HEK293T (cell line): ENCODE measurements at regions not wholly inside any gene's neighbourhood (a gene's known extent, or its start where the extent isn't known, plus 50 kb on each side); places are given as distances from the start of the nearest gene placed in this dataset.

Experiments
- CTCF ChIA-PET: fragments of 350-600 bp; formaldehyde crosslinking; extraction: SDS; loops from one replicate; lab custom pipeline; 2021; ENCODE audit warnings: antibody characterized with exemption, inconsistent platforms; lab: Yijun Ruan, JAX
- POLR2A ChIA-PET: fragments of 350-600 bp; formaldehyde crosslinking; extraction: SDS; loops from one replicate; lab custom pipeline; 2020; ENCODE audit warnings: antibody characterized with exemption, inconsistent platforms; lab: Yijun Ruan, JAX
- DNase-seq: peaks from one replicate; pipeline ENCODE4 v3.0.0; 2012; ENCODE audit warnings: mixed read lengths; ENCODE audit errors: extremely low spot score
- ARNT ChIP-seq: fragments of 450-650 bp; IDR thresholded peaks from 2 replicates; pipeline ENCODE4 v1.6.1; 2017; ENCODE audit warnings: mild to moderate bottlenecking
- BHLHE40 ChIP-seq: fragments of 450-650 bp; IDR thresholded peaks from 2 replicates; pipeline ENCODE4 v1.6.1; 2016; ENCODE audit warnings: mild to moderate bottlenecking, moderate library complexity, borderline replicate concordance
- CTBP1 ChIP-seq: fragments of 450-650 bp; IDR thresholded peaks from 2 replicates; pipeline ENCODE4 v1.6.1; 2016; ENCODE audit warnings: borderline replicate concordance
- ELF4 ChIP-seq: fragments of 450-650 bp; IDR thresholded peaks from 2 replicates; pipeline ENCODE4 v1.6.1; 2017; ENCODE audit warnings: antibody characterized with exemption
- FOXA1 ChIP-seq: fragments of 450-650 bp; IDR thresholded peaks from 2 replicates; pipeline ENCODE4 v1.6.1; 2016; ENCODE audit warnings: mild to moderate bottlenecking
- FOXK2 ChIP-seq: fragments of 450-650 bp; IDR thresholded peaks from 2 replicates; pipeline ENCODE4 v1.6.1; 2016; ENCODE audit warnings: mild to moderate bottlenecking
- FOXM1 ChIP-seq: fragments of 450-650 bp; IDR thresholded peaks from 2 replicates; pipeline ENCODE4 v1.6.1; 2017; ENCODE audit warnings: mild to moderate bottlenecking, borderline replicate concordance
- HDGF ChIP-seq: fragments of 450-650 bp; IDR thresholded peaks from 2 replicates; pipeline ENCODE4 v1.6.1; 2017; ENCODE audit warnings: antibody characterized with exemption, borderline replicate concordance
- L3MBTL2 ChIP-seq: fragments of 450-650 bp; conservative IDR thresholded peaks from 2 replicates; pipeline ENCODE4 v1.6.1; 2016; ENCODE audit warnings: mild to moderate bottlenecking
- LEF1 ChIP-seq: fragments of 450-650 bp; IDR thresholded peaks from 2 replicates; pipeline ENCODE4 v1.6.1; 2017; ENCODE audit warnings: mild to moderate bottlenecking, borderline replicate concordance
- NFRKB ChIP-seq: fragments of 450-650 bp; IDR thresholded peaks from 2 replicates; pipeline ENCODE4 v1.6.1; 2016; ENCODE audit warnings: mild to moderate bottlenecking, moderate library complexity
- SP1 ChIP-seq: fragments of 450-650 bp; IDR thresholded peaks from 2 replicates; pipeline ENCODE4 v1.6.1; 2017
- SUZ12 ChIP-seq: fragments of 450-650 bp; IDR thresholded peaks from 2 replicates; pipeline ENCODE4 v1.6.1; 2016; ENCODE audit warnings: mild to moderate bottlenecking
- TARDBP ChIP-seq: fragments of 450-650 bp; IDR thresholded peaks from 2 replicates; pipeline ENCODE4 v1.6.1; 2016
- ZNF384 ChIP-seq: fragments of 450-650 bp; IDR thresholded peaks from 2 replicates; pipeline ENCODE4 v1.6.1; 2016
- TF ChIP-seq, protein P1 (sequence below): fragments of 450-650 bp; IDR thresholded peaks from 2 replicates; pipeline ENCODE4 v1.6.1; 2016

DNA sequence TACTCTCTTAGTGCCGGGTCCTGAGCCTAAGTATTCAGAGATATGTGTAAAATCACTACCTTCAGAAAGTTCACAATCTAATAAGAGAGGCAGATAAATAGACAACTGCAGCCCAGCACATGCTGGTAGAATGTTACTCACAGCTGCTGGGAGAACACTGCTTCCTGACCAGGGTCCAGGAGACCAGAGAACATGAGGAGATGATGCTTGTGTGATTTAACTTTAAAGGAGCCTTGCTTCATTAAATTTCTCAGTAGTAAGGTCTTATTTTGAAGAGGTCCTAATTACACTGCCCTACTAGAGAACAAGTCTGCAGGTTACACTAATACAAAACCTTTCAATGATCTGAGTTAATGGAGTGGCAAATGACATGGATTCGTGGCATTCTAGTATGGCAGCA, 209.9 kb upstream of the TRIB2 start:
- no peak for DNase-seq
- ChIA-PET CTCF (no interaction called here), POLR2A (no interaction called here)
- no peak for TF ChIP-seq TARDBP
- no peak for TF ChIP-seq FOXA1
- TF ChIP-seq ELF4: no peak
- no peak for TF ChIP-seq BHLHE40
- TF ChIP-seq ARNT: no peak
- no peak for TF ChIP-seq HDGF
- no peak for TF ChIP-seq ZNF384
- TF ChIP-seq LEF1: no peak
- no peak for TF ChIP-seq NFRKB
- TF ChIP-seq L3MBTL2: no peak
- TF ChIP-seq, protein P1, sequence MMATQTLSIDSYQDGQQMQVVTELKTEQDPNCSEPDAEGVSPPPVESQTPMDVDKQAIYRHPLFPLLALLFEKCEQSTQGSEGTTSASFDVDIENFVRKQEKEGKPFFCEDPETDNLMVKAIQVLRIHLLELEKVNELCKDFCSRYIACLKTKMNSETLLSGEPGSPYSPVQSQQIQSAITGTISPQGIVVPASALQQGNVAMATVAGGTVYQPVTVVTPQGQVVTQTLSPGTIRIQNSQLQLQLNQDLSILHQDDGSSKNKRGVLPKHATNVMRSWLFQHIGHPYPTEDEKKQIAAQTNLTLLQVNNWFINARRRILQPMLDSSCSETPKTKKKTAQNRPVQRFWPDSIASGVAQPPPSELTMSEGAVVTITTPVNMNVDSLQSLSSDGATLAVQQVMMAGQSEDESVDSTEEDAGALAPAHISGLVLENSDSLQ: no peak
- TF ChIP-seq FOXK2: no peak
- no peak for TF ChIP-seq FOXM1
- TF ChIP-seq SUZ12: no peak
- TF ChIP-seq CTBP1: no peak
- TF ChIP-seq SP1: no peak

GRCh38 chr2:12507295-12507694, 209.4 kb upstream of the TRIB2 start:
- CTCF ChIA-PET: no interaction called here
- DNase-seq: no peak
- TF ChIP-seq L3MBTL2 (no peak), ARNT (no peak), TARDBP (no peak), FOXK2 (no peak), ZNF384 (no peak), CTBP1 (no peak), ELF4 (no peak), SP1 (no peak), FOXA1 (no peak), LEF1 (no peak), HDGF (no peak), BHLHE40 (no peak), SUZ12 (no peak), NFRKB (no peak), FOXM1 (no peak)
- TF ChIP-seq, protein P1: no peak
- POLR2A ChIA-PET: no interaction called here

DNA sequence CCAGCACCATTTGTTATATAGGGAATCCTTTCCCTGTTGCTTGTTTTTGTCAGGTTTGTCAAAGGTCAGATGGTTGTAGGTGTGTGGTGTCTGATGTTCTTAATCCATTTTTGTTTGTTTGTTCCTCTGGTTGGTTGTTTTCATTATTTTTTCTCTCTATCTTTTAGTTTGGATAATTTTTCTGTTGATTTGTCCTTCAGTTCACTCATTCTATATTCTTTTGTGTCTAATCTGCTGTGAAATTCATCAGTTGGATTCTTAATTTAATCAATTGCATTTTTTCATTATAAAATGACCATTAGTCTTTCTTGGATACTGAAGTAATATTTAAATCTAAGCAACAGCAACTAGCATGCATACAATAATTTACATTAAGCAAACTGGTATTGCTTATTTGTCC, 206.7 kb upstream of the TRIB2 start:
- ChIA-PET POLR2A (no interaction called here), CTCF (no interaction called here)
- TF ChIP-seq LEF1: no peak
- TF ChIP-seq L3MBTL2: no peak
- no peak for TF ChIP-seq FOXK2
- no peak for TF ChIP-seq FOXM1
- TF ChIP-seq ARNT: no peak
- no peak for DNase-seq

- TF ChIP-seq ZNF384: no peak
- TF ChIP-seq L3MBTL2: no peak
- no peak for TF ChIP-seq ELF4
- no peak for TF ChIP-seq LEF1
- TF ChIP-seq FOXA1: no peak
- no peak for TF ChIP-seq HDGF
- no peak for TF ChIP-seq SUZ12
- TF ChIP-seq CTBP1: no peak
- no peak for TF ChIP-seq FOXK2
- TF ChIP-seq TARDBP: no peak
- TF ChIP-seq NFRKB: no peak
- DNase-seq: no peak
- ChIA-PET CTCF (no interaction called here), POLR2A (no interaction called here)
Measured at GRCh38 chr2:12513339-12513738, 203.4 kb upstream of the TRIB2 start.

DNA sequence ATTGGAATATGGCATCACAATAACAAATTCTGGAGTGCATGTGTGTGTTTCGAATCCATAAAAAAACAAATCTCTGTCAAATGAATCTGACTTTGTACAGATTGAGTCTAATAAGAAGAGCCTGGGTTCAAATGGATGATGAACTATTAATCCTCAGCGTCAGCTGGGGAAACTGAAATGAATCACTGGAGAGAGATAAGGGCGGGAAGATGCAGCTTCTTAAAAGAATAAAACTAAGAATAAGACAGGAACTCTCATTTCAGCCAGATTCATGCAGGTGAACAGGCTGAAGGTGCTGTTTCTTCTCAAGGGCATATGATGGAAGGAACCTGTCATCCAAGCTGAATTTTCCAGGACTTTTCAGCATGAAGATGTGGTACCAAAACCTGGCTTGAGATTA, 202.6 kb upstream of the TRIB2 start:
- CTCF ChIA-PET: no interaction called here

DNA sequence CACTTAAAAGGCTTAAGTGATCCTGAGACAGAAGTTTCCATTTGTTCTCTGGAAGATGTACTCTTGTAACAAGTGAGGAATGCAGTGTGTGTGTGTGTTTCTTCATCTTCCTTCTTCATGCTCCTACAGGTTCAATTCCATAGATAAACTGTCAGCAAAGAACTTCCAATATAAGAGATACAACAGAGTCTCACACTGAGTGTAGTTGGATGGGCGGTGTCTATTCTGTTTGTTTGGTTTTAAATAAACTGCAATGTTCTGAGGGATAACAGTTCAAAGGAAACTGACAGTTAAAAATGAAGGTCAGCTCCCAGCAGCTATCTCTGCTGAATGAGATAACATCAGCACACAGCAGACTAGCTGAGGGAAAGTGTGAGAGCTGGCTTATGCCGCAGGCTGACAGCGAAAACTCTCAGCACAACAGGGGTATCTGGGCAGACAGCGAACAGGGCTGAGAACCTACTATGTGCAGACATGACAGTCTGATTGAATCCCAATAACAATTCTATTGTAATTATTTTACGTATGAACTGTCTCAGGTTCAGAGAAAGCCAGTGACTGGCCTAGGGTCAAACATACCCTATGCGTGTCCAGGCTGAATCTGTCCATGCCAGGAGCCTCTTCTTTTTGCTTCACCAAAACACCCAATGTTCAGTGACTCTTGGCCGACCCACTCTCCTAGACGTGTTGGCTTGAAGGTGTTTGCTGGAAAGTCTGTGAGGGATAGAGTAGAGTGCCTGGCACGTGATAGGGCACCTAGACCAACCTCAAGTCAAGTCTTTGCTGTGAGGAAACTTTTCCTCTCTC, 201.9 kb upstream of the TRIB2 start:
- ChIA-PET CTCF (no interaction called here), POLR2A (no interaction called here)
- TF ChIP-seq NFRKB (no peak), FOXK2 (no peak), FOXM1 (no peak), SUZ12 (no peak), LEF1 (no peak), TARDBP (no peak), BHLHE40 (no peak), CTBP1 (no peak), ELF4 (no peak), HDGF (no peak)
- TF ChIP-seq, protein P1: no peak
- DNase-seq: no peak

More for the DNA sequence above, 202.6 kb upstream of the TRIB2 start:
- POLR2A ChIA-PET: no interaction called here
- TF ChIP-seq HDGF (no peak), FOXA1 (no peak), ARNT (no peak), ZNF384 (no peak), FOXM1 (no peak), SUZ12 (no peak), FOXK2 (no peak), NFRKB (no peak), CTBP1 (no peak), BHLHE40 (no peak), L3MBTL2 (no peak)
- no peak for DNase-seq
